B cell (primary cell): ENCODE measurements at regions not wholly inside any gene's neighbourhood (a gene's known extent, or its start where the extent isn't known, plus 50 kb on each side); places are given as distances from the start of the nearest gene placed in this dataset.

Experiments
- ATAC-seq: fragments of 200-7000 bp; cut with Tn5 transposase; one replicate; pipeline ENCODE4 v1.10.0; 2021; ENCODE audit warnings: low read depth, mild to moderate bottlenecking, moderate number of reproducible peaks, moderate library complexity
- CTCF ChIA-PET: fragments of 350-600 bp; sonication (Branson Sonifier 250); formaldehyde crosslinking; loops from one replicate; lab custom pipeline; 2021; ENCODE audit warnings: antibody characterized with exemption, inconsistent platforms; lab: Charles Lee
- POLR2A ChIA-PET: fragments of 350-600 bp; sonication (Branson Sonifier 250); formaldehyde crosslinking; loops from one replicate; lab custom pipeline; 2021; ENCODE audit warnings: antibody characterized with exemption; lab: Charles Lee
- DNase-seq: peaks from one replicate; pipeline ENCODE4 v3.0.0; 2013
- H2AFZ ChIP-seq: 2 replicates; pipeline ENCODE4 v1.6.1; 2012; ENCODE audit warnings: mild to moderate bottlenecking, low read depth, low read length; ENCODE audit not compliant: insufficient read depth, poor library complexity, severe bottlenecking
- H3K27ac ChIP-seq, 2 donors: 1 replicate in 1 of 2; 2 replicates in 1 of 2; pipeline ENCODE4 v1.5.1; 2012 to 2013; ENCODE audit warnings: low read length in 2 of 2, mild to moderate bottlenecking in 2 of 2, moderate library complexity in 1 of 2
- H3K27me3 ChIP-seq, 4 experiments: fragments of 200-600 bp in 1 of 4; sonication (generic) in 1 of 4; replicated peaks in 1 of 4; 1 replicate in 2 of 4; 2 replicates in 2 of 4; pipeline versions ENCODE4 v1.6.1 to v1.7.0; 2013 to 2016; ENCODE audit warnings: low read length in 3 of 4, mild to moderate bottlenecking in 2 of 4, mixed read lengths in 1 of 4, moderate library complexity in 1 of 4; ENCODE audit not compliant: insufficient read depth in 4 of 4, control insufficient read depth in 3 of 4; ENCODE audit errors: control extremely low read depth in 1 of 4
- H3K36me3 ChIP-seq, 2 experiments: replicated peaks in 1 of 2; 1 replicate in 1 of 2; 2 replicates in 1 of 2; pipeline versions ENCODE4 v1.6.1 to v1.7.1; 2013; ENCODE audit warnings: low read length in 1 of 2; ENCODE audit not compliant: insufficient read depth in 2 of 2, control insufficient read depth in 1 of 2; ENCODE audit errors: control extremely low read depth in 1 of 2, extremely low read depth in 1 of 2
- H3K4me1 ChIP-seq, 2 donors: fragments of 200-600 bp in 1 of 2; sonication (generic) in 1 of 2; 1 replicate in 1 of 2; 2 replicates in 1 of 2; pipeline versions ENCODE4 v1.5.1 to v1.6.1; 2013 to 2017; ENCODE audit warnings: low read length in 2 of 2; ENCODE audit not compliant: control insufficient read depth in 2 of 2, insufficient read depth in 2 of 2
- H3K4me2 ChIP-seq: replicated peaks from 2 replicates; pipeline ENCODE3; 2012; ENCODE audit warnings: mild to moderate bottlenecking, low read depth, low read length; ENCODE audit not compliant: poor library complexity, severe bottlenecking
- H3K4me3 ChIP-seq, 5 experiments: fragments of 200-600 bp in 1 of 5; sonication (generic) in 1 of 5; 1 replicate in 3 of 5; 2 replicates in 2 of 5; pipeline versions ENCODE4 v1.5.1 to v1.7.0; 2011 to 2016; ENCODE audit warnings: low read length in 4 of 5, mild to moderate bottlenecking in 4 of 5, low read depth in 2 of 5, control low read depth in 1 of 5, moderate library complexity in 1 of 5; ENCODE audit not compliant: insufficient read depth in 1 of 5; ENCODE audit errors: control extremely low read depth in 1 of 5, extremely low read depth in 1 of 5
- H3K79me2 ChIP-seq: fragments of 200-600 bp; sonication (generic); one replicate; pipeline ENCODE4 v1.6.0; 2016; ENCODE audit warnings: low read length; ENCODE audit not compliant: control insufficient read depth, insufficient read depth
- H3K9ac ChIP-seq: fragments of 200-600 bp; sonication (generic); 2 replicates; pipeline ENCODE4 v1.6.1; 2017; ENCODE audit warnings: mild to moderate bottlenecking, low read length, moderate library complexity
- H3K9me3 ChIP-seq, 3 donors: one replicate each; pipeline versions ENCODE4 v1.6.1 to v1.7.1; 2013; ENCODE audit warnings: low read length in 2 of 3; ENCODE audit not compliant: control insufficient read depth in 2 of 3, insufficient read depth in 1 of 3; ENCODE audit errors: control extremely low read depth in 1 of 3
- H4K20me1 ChIP-seq: 2 replicates; pipeline ENCODE4 v1.6.0; 2012; ENCODE audit warnings: mild to moderate bottlenecking, low read length; ENCODE audit not compliant: insufficient read depth, control insufficient read depth, poor library complexity, severe bottlenecking
- H3K27ac Mint-ChIP-seq: one replicate; pipeline ENCODE4 v1.8.0; 2021; ENCODE audit warnings: mixed read lengths
- H3K27me3 Mint-ChIP-seq: one replicate; pipeline ENCODE4 v1.8.0; 2021; ENCODE audit warnings: mixed read lengths
- H3K4me1 Mint-ChIP-seq: one replicate; pipeline ENCODE4 v1.8.0; 2021; ENCODE audit warnings: mixed read lengths
- H3K4me3 Mint-ChIP-seq: one replicate; pipeline ENCODE4 v1.8.0; 2021; ENCODE audit warnings: mixed read lengths
- H3K9me3 Mint-ChIP-seq: one replicate; pipeline ENCODE4 v1.8.0; 2022; ENCODE audit warnings: mixed read lengths; ENCODE audit not compliant: insufficient read depth
- CTCF ChIP-seq: fragments of 200-600 bp; IDR thresholded peaks from one replicate; pipeline ENCODE4 v1.8.0; 2022; ENCODE audit warnings: antibody characterized with exemption, mild to moderate bottlenecking
- EZH2 ChIP-seq: IDR thresholded peaks from 2 replicates; pipeline ENCODE4 v1.6.1; 2012; ENCODE audit warnings: borderline replicate concordance, low read depth, mild to moderate bottlenecking, moderate library complexity, low read length; ENCODE audit not compliant: insufficient read depth, poor library complexity, severe bottlenecking
- WGBS: methylation state at CpG from one replicate; pipeline ENCODE4 v1.1.5; 2013; ENCODE audit warnings: missing lambda C conversion rate; ENCODE audit not compliant: insufficient coverage; 5-methylcytosine and 5-hydroxymethylcytosine counted together
- intact Hi-C: fragments of 100-400 bp; cut with micrococcal nuclease; formaldehyde crosslinking; loops from one replicate; pipeline ENCODE4 v1.10.0; 2022

- ChIA-PET CTCF (no interaction called here), POLR2A (no interaction called here)
- Histone ChIP-seq H3K27ac (no peak overlapping the region), H3K36me3 (no peaks in the 10 kb centered on the region), H3K27me3 (no peaks in the 10 kb centered on the region), H3K4me1 (peaks cover 0 to under 1% of the 10 kb centered on the region in 2 donors), H2AFZ (no peak overlapping the region), H3K9ac (no peak overlapping the region), H3K79me2 (no peaks in the 10 kb centered on the region), H3K4me3 (no peak overlapping the region), H3K9me3 (peaks cover 0 to 2% (median 0%) of the 10 kb centered on the region in 3 donors), H4K20me1 (no peaks in the 10 kb centered on the region), H3K4me2 (no peak overlapping the region)
- intact Hi-C loops: no loop called here
- TF ChIP-seq CTCF: no peak
- TF ChIP-seq EZH2: no peak
- DNase-seq (no peak), ATAC-seq (no peak)
- no peaks in the 10 kb centered on the region for H3K27me3 Mint-ChIP-seq
- WGBS: 71% methylated on average over 2 of the region's 3 CpGs
- H3K4me3 Mint-ChIP-seq: no peak overlapping the region
- H3K4me1 Mint-ChIP-seq: peaks cover 2% of the 10 kb centered on the region
- H3K27ac Mint-ChIP-seq: no peak overlapping the region
- no peaks in the 10 kb centered on the region for H3K9me3 Mint-ChIP-seq
Observed at GRCh38 chr13:106651442-106651841, 83.5 kb upstream of the ARGLU1 start.

GRCh38 chr13:106650690-106651205 lies 82.8 kb upstream of the ARGLU1 start:
- no peak overlapping the region for H2AFZ ChIP-seq
- TF ChIP-seq EZH2: no peak
- TF ChIP-seq CTCF: no peak
- H3K4me2 ChIP-seq: no peak overlapping the region
- H3K27ac ChIP-seq: no peak overlapping the region
- Mint-ChIP-seq H3K4me3 (no peak overlapping the region), H3K27me3 (no peaks in the 10 kb centered on the region), H3K9me3 (no peaks in the 10 kb centered on the region), H3K27ac (no peak overlapping the region), H3K4me1 (no peaks in the 10 kb centered on the region)
- H3K4me1 ChIP-seq: no peaks in the 10 kb centered on the region
- ChIA-PET CTCF (no interaction called here), POLR2A (no interaction called here)
- no peak overlapping the region for H3K4me3 ChIP-seq
- intact Hi-C loops: no loop called here
- H3K27me3 ChIP-seq: no peaks in the 10 kb centered on the region
- H4K20me1 ChIP-seq: no peaks in the 10 kb centered on the region
- H3K9ac ChIP-seq: no peak overlapping the region
- no peak for ATAC-seq
- H3K36me3 ChIP-seq: no peaks in the 10 kb centered on the region
- no peaks in the 10 kb centered on the region for H3K79me2 ChIP-seq
- 90% methylated on average over 5 of the region's 7 CpGs for WGBS
- peaks cover 0 to 2% (median 0%) of the 10 kb centered on the region in 3 donors for H3K9me3 ChIP-seq
- no peak for DNase-seq
